ENCODE measurements at regions not wholly inside any gene's neighbourhood (a gene's known extent, or its start where the extent isn't known, plus 50 kb on each side); places are given as distances from the start of the nearest gene placed in this dataset.

GRCh38 chr6:156519940-156520339, 257.2 kb upstream of the ARID1B start:
- DNase-seq (ENCODE audit: low read depth in 2 of 2): no peak

- DNase-seq (ENCODE audit: low read depth in 2 of 2): no peak
Measured at GRCh38 chr6:156517088-156517487, 260.1 kb upstream of the ARID1B start.

GRCh38 chr6:156515242-156515641, 261.9 kb upstream of the ARID1B start:
- no peak for DNase-seq (ENCODE audit: low read depth in 2 of 2)

- no peak for DNase-seq (ENCODE audit: low read depth in 2 of 2)
Measured at GRCh38 chr6:156513504-156513903, 263.7 kb upstream of the ARID1B start.

GRCh38 chr6:156511570-156511969, 265.6 kb upstream of the ARID1B start:
- DNase-seq (ENCODE audit: low read depth in 2 of 2): no peak

GRCh38 chr6:156511051-156511450, 266.1 kb upstream of the ARID1B start:
- no peak for DNase-seq (ENCODE audit: low read depth in 2 of 2)

GRCh38 chr6:156510242-156510641, 266.9 kb upstream of the ARID1B start:
- DNase-seq (ENCODE audit: low read depth in 2 of 2): no peak

- no peak for DNase-seq (ENCODE audit: low read depth in 2 of 2)
Measured at GRCh38 chr6:156509496-156509895, 267.7 kb upstream of the ARID1B start.

GRCh38 chr6:156508923-156509322, 268.3 kb upstream of the ARID1B start:
- DNase-seq (ENCODE audit: low read depth in 2 of 2): no peak

- no peak for DNase-seq (ENCODE audit: low read depth in 2 of 2)
Measured at GRCh38 chr6:156508126-156508525, 269.1 kb upstream of the ARID1B start.

- no peak for DNase-seq (ENCODE audit: low read depth in 2 of 2)
Measured at GRCh38 chr6:156507656-156508055, 269.5 kb upstream of the ARID1B start.

- DNase-seq (ENCODE audit: low read depth in 2 of 2): no peak
Measured at GRCh38 chr6:156507106-156507505, 270.1 kb upstream of the ARID1B start.

GRCh38 chr6:156502969-156503504, 274.1 kb upstream of the ARID1B start:
- no peak for DNase-seq (ENCODE audit: low read depth in 2 of 2)

- no peak for DNase-seq (ENCODE audit: low read depth in 2 of 2)
Measured at GRCh38 chr6:156497618-156498017, 279.6 kb upstream of the ARID1B start.

GRCh38 chr6:156487877-156488276, 289.3 kb upstream of the ARID1B start:
- DNase-seq (ENCODE audit: low read depth in 2 of 2): no peak

GRCh38 chr6:156485150-156485549, 292.0 kb upstream of the ARID1B start:
- no peak for DNase-seq (ENCODE audit: low read depth in 2 of 2)

- no peak for DNase-seq (ENCODE audit: low read depth in 2 of 2)
Measured at GRCh38 chr6:156474507-156475120, 302.6 kb upstream of the ARID1B start.

GRCh38 chr6:156471000-156471399, 306.2 kb upstream of the ARID1B start:
- no peak for DNase-seq (ENCODE audit: low read depth in 2 of 2)

- DNase-seq (ENCODE audit: low read depth in 2 of 2): no peak
Measured at GRCh38 chr6:156464100-156464878, 312.9 kb upstream of the ARID1B start.

- DNase-seq (ENCODE audit: low read depth in 2 of 2): no peak
Measured at GRCh38 chr6:156461647-156462046, 315.5 kb upstream of the ARID1B start.

GRCh38 chr6:156457601-156458000, 319.6 kb upstream of the ARID1B start:
- no peak for DNase-seq (ENCODE audit: low read depth in 2 of 2)

GRCh38 chr6:156455847-156456246, 321.3 kb upstream of the ARID1B start:
- DNase-seq (ENCODE audit: low read depth in 2 of 2): no peak

GRCh38 chr6:156454867-156455266, 322.3 kb upstream of the ARID1B start:
- DNase-seq (ENCODE audit: low read depth in 2 of 2): no peak
